NCI-H524 treated with DMSO at 0.1 percent for 48 hours (cell line): ENCODE measurements at regions not wholly inside any gene's neighbourhood (a gene's known extent, or its start where the extent isn't known, plus 50 kb on each side); places are given as distances from the start of the nearest gene placed in this dataset.
"Not testable (repeated sequence)": the region's sequence is repeated elsewhere in the genome, so short reads cannot be mapped to it uniquely, and the experiment has no call there.

Experiments
- DNase-seq: peaks from one replicate; lab custom pipeline; 2025; lab: John Stamatoyannopoulos, UW

GRCh38 chr14:44785096-44785495 is 176.7 kb downstream of the KLHL28 start:
- no peak for DNase-seq

GRCh38 chr14:44783901-44784300 is 177.8 kb downstream of the KLHL28 start:
- no peak for DNase-seq

- no peak for DNase-seq
Measured at GRCh38 chr14:44782775-44783238, 178.9 kb downstream of the KLHL28 start.

GRCh38 chr14:44780989-44781388 is 180.8 kb downstream of the KLHL28 start:
- no peak for DNase-seq

GRCh38 chr14:44778604-44779003 is 183.1 kb downstream of the KLHL28 start:
- DNase-seq = no peak

GRCh38 chr14:44777584-44777983 is 184.2 kb downstream of the KLHL28 start:
- DNase-seq = no peak

GRCh38 chr14:44775248-44775647 is 186.5 kb downstream of the KLHL28 start:
- DNase-seq = no peak

GRCh38 chr14:44774396-44774795 is 187.4 kb downstream of the KLHL28 start:
- DNase-seq = no peak

GRCh38 chr14:44771496-44771895 is 190.3 kb downstream of the KLHL28 start:
- no peak for DNase-seq

GRCh38 chr14:44770201-44770600 is 191.5 kb downstream of the KLHL28 start:
- no peak for DNase-seq

- no peak for DNase-seq
Measured at GRCh38 chr14:44768935-44769334, 192.8 kb downstream of the KLHL28 start.

- DNase-seq = no peak
Measured at GRCh38 chr14:44767646-44768173, 194.0 kb downstream of the KLHL28 start.

GRCh38 chr14:44766285-44766684 is 195.5 kb downstream of the KLHL28 start:
- DNase-seq = no peak

GRCh38 chr14:44763356-44763755 is 198.4 kb downstream of the KLHL28 start:
- DNase-seq = no peak

GRCh38 chr14:44759277-44759676 is 202.5 kb downstream of the KLHL28 start:
- DNase-seq = no peak

GRCh38 chr14:44756554-44756953 is 205.2 kb downstream of the KLHL28 start:
- DNase-seq = no peak

GRCh38 chr14:44745371-44745770 is 216.4 kb downstream of the KLHL28 start:
- DNase-seq = no peak

GRCh38 chr14:44742202-44742601 is 219.5 kb downstream of the KLHL28 start:
- no peak for DNase-seq

GRCh38 chr14:44741431-44741830 is 220.3 kb downstream of the KLHL28 start:
- DNase-seq = no peak

- DNase-seq = no peak
Measured at GRCh38 chr14:44736326-44736725, 225.4 kb downstream of the KLHL28 start.

- DNase-seq = no peak
Measured at GRCh38 chr14:44732144-44732543, 225.1 kb upstream of the FSCB start.

- DNase-seq = no peak
Measured at GRCh38 chr14:44730860-44731259, 223.8 kb upstream of the FSCB start.

- DNase-seq = not testable (repeated sequence)
Measured at GRCh38 chr14:44721395-44721794, 214.3 kb upstream of the FSCB start.

GRCh38 chr14:44720707-44721106 is 213.6 kb upstream of the FSCB start:
- DNase-seq = no peak
